Smooth muscle cell (in vitro differentiated cells): ENCODE measurements at regions not wholly inside any gene's neighbourhood (a gene's known extent, or its start where the extent isn't known, plus 50 kb on each side); places are given as distances from the start of the nearest gene placed in this dataset.

Experiments used
- DNase-seq: peaks from one replicate; lab custom pipeline; 2025; ENCODE audit not compliant: unreplicated experiment; lab: John Stamatoyannopoulos, UW
- H2AFZ ChIP-seq: fragments of 200-600 bp; sonication (generic); 2 replicates; pipeline ENCODE4 v1.6.0; 2016; ENCODE audit warnings: antibody characterized with exemption, low read depth, mild to moderate bottlenecking
- H3F3A ChIP-seq: fragments of 200-600 bp; sonication (generic); 2 replicates; pipeline ENCODE4 v1.6.0; 2017; ENCODE audit warnings: antibody characterized with exemption, low read depth
- H3K27ac ChIP-seq: fragments of 200-600 bp; sonication (generic); 2 replicates; pipeline ENCODE4 v1.5.1; 2016; ENCODE audit warnings: low read depth, mild to moderate bottlenecking
- H3K27me3 ChIP-seq: fragments of 200-600 bp; sonication (generic); 2 replicates; pipeline ENCODE4 v1.6.1; 2016; ENCODE audit warnings: low read depth, mild to moderate bottlenecking
- H3K36me3 ChIP-seq: fragments of 200-600 bp; sonication (generic); 2 replicates; pipeline ENCODE4 v1.5.1; 2016; ENCODE audit warnings: low read depth
- H3K4me1 ChIP-seq: fragments of 200-600 bp; sonication (generic); 2 replicates; pipeline ENCODE4 v1.5.1; 2016; ENCODE audit warnings: low read depth
- H3K4me2 ChIP-seq: fragments of 200-600 bp; sonication (generic); 2 replicates; pipeline ENCODE4 v1.6.0; 2016; ENCODE audit warnings: mild to moderate bottlenecking
- H3K4me3 ChIP-seq: fragments of 200-600 bp; sonication (generic); 2 replicates; pipeline ENCODE4 v1.5.1; 2016; ENCODE audit warnings: mild to moderate bottlenecking
- H3K79me2 ChIP-seq: fragments of 200-600 bp; sonication (generic); 2 replicates; pipeline ENCODE4 v1.6.0; 2016; ENCODE audit warnings: low read depth, mild to moderate bottlenecking
- H3K9ac ChIP-seq: fragments of 200-600 bp; sonication (generic); 2 replicates; pipeline ENCODE4 v1.6.0; 2016; ENCODE audit warnings: low read depth
- H3K9me3 ChIP-seq: fragments of 200-600 bp; sonication (generic); replicated peaks from 2 replicates; pipeline ENCODE4 v1.5.1; 2016; ENCODE audit warnings: low read depth
- H4K20me1 ChIP-seq: fragments of 200-600 bp; sonication (generic); 2 replicates; pipeline ENCODE4 v1.6.0; 2016; ENCODE audit warnings: low read depth
- WGBS: methylation state at CpG from one replicate; pipeline ENCODE4 v1.1.7; 2016; ENCODE audit warnings: low lambda C conversion rate; 5-methylcytosine and 5-hydroxymethylcytosine counted together
- TF ChIP-seq, protein P1 (sequence below): fragments of 200-600 bp; sonication (generic); IDR thresholded peaks from 2 replicates; pipeline ENCODE4 v1.5.1; 2017; ENCODE audit warnings: borderline replicate concordance, mild to moderate bottlenecking, antibody characterized with exemption; ENCODE audit not compliant: insufficient read depth, poor library complexity, severe bottlenecking

DNA sequence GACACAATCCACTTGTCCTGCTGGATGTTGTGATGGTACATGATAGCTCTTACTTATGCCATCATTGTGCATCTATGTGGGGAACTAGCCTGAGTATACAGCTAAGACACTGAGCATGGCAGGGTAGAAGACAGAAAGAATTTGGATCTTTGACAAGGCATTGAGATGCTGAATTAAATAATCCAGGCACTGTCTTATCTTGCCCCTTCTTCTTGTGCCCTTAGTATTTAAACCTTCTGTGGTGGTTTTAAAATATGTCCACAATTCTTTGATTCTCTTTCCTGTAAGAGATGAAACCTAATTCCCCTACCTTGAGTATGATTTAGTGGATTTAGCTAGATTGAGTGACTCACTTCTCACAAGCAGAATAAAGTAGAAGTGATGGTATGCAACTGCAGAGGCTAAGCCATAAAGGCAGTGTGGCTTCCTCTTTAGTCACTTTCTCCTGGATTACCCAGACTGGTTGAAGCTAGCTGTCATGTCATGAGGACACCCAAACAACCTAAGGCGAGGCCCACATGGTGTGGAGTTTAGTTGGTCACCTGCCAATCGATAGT, 174.0 kb upstream of the NREP start:
- H2AFZ ChIP-seq = no peak overlapping the region
- WGBS = 44% methylated on average over 2 of the region's 2 CpGs
- H4K20me1 ChIP-seq = no peaks in the 10 kb centered on the region
- H3K4me1 ChIP-seq = peaks cover 24% of the 10 kb centered on the region
- TF ChIP-seq, protein P1, sequence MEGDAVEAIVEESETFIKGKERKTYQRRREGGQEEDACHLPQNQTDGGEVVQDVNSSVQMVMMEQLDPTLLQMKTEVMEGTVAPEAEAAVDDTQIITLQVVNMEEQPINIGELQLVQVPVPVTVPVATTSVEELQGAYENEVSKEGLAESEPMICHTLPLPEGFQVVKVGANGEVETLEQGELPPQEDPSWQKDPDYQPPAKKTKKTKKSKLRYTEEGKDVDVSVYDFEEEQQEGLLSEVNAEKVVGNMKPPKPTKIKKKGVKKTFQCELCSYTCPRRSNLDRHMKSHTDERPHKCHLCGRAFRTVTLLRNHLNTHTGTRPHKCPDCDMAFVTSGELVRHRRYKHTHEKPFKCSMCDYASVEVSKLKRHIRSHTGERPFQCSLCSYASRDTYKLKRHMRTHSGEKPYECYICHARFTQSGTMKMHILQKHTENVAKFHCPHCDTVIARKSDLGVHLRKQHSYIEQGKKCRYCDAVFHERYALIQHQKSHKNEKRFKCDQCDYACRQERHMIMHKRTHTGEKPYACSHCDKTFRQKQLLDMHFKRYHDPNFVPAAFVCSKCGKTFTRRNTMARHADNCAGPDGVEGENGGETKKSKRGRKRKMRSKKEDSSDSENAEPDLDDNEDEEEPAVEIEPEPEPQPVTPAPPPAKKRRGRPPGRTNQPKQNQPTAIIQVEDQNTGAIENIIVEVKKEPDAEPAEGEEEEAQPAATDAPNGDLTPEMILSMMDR = no peak
- H3K27ac ChIP-seq = peak overlapping the region; percentile 67
- H3K4me3 ChIP-seq = no peak overlapping the region
- H3K9me3 ChIP-seq = no peaks in the 10 kb centered on the region
- peaks cover 17% of the 10 kb centered on the region for H3F3A ChIP-seq
- no peaks in the 10 kb centered on the region for H3K79me2 ChIP-seq
- peak overlapping the region; percentile 16 for H3K4me2 ChIP-seq
- no peak for DNase-seq
- no peaks in the 10 kb centered on the region for H3K36me3 ChIP-seq
- H3K27me3 ChIP-seq = no peaks in the 10 kb centered on the region
- H3K9ac ChIP-seq = peak overlapping the region; percentile 2

GRCh38 chr5:111930449-111930848, 173.5 kb upstream of the NREP start:
- H3K27ac ChIP-seq = peak overlapping the region; percentile 67
- no peak overlapping the region for H2AFZ ChIP-seq
- H3K27me3 ChIP-seq = no peaks in the 10 kb centered on the region
- H3F3A ChIP-seq = peaks cover 17% of the 10 kb centered on the region
- DNase-seq = no peak
- H3K79me2 ChIP-seq = no peaks in the 10 kb centered on the region
- no peak overlapping the region for H3K4me3 ChIP-seq
- no peaks in the 10 kb centered on the region for H3K36me3 ChIP-seq
- no peaks in the 10 kb centered on the region for H3K9me3 ChIP-seq
- peak overlapping the region; percentile 2 for H3K9ac ChIP-seq
- H4K20me1 ChIP-seq = no peaks in the 10 kb centered on the region
- H3K4me2 ChIP-seq = peak overlapping the region; percentile 16
- TF ChIP-seq, protein P1 = no peak
- peaks cover 19% of the 10 kb centered on the region for H3K4me1 ChIP-seq
- WGBS = 84% methylated on average over 1 of the region's 1 CpG

DNA sequence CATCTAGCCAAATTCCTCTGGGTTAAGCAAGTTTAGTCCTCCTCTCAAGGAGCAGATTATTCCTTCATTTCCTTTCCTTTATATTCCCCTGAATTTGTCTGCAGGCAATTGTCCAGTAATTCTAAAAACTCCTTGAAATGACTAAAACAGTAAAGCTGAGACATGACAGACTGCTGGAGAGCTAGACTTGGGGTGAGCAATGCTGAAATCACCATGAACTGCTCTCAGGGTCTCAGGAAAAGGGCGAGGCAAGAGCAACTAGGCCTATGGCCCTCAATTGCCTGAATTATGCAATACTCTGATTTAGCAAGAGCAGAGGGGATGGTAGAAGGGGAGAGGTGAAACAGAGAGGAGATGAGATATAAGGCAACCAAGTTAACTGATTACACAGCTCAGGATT, 172.9 kb upstream of the NREP start:
- WGBS = 19% methylated on average over 1 of the region's 1 CpG
- Histone ChIP-seq H3K36me3 (no peaks in the 10 kb centered on the region), H3K79me2 (no peaks in the 10 kb centered on the region), H3K27ac (peak overlapping the region; percentile 67), H3K4me2 (peak overlapping the region; percentile 16), H2AFZ (no peak overlapping the region), H4K20me1 (no peaks in the 10 kb centered on the region), H3K9ac (no peak overlapping the region), H3K9me3 (no peaks in the 10 kb centered on the region), H3K27me3 (no peaks in the 10 kb centered on the region), H3K4me1 (peaks cover 15% of the 10 kb centered on the region), H3K4me3 (no peak overlapping the region), H3F3A (peaks cover 17% of the 10 kb centered on the region)
- no peak for DNase-seq
- TF ChIP-seq, protein P1 = no peak

DNA sequence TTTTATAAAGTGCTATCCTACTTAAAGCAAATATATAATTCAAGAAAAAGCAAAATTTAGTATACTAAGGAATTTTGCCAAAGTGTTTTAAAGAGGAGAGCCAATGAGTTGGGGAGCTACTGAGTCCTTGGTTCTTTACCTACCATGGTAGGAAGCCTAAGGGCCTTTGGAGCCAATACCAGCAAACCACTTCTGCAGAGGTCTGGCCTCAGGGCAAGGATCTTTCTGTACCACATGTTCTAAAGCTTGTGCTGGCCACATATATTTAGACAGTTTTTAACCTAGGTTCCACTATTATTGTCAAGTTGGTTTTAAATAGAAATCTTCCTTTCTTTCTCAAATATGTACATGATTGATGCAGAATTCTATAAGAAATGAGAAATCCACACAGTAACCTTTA, 172.3 kb upstream of the NREP start:
- no peaks in the 10 kb centered on the region for H3K27me3 ChIP-seq
- H3K79me2 ChIP-seq = no peaks in the 10 kb centered on the region
- no peaks in the 10 kb centered on the region for H4K20me1 ChIP-seq
- no peak overlapping the region for H3K4me3 ChIP-seq
- H2AFZ ChIP-seq = no peak overlapping the region
- TF ChIP-seq, protein P1 = no peak
- peaks cover 10% of the 10 kb centered on the region for H3K4me1 ChIP-seq
- no peak for DNase-seq
- H3K9me3 ChIP-seq = no peaks in the 10 kb centered on the region
- no peaks in the 10 kb centered on the region for H3K36me3 ChIP-seq
- peak overlapping the region; percentile 67 for H3K27ac ChIP-seq
- peak overlapping the region; percentile 16 for H3K4me2 ChIP-seq
- no peak overlapping the region for H3K9ac ChIP-seq
- H3F3A ChIP-seq = peaks cover 17% of the 10 kb centered on the region
